ENCODE measurements at regions not wholly inside any gene's neighbourhood (a gene's known extent, or its start where the extent isn't known, plus 50 kb on each side); places are given as distances from the start of the nearest gene placed in this dataset.

DNA sequence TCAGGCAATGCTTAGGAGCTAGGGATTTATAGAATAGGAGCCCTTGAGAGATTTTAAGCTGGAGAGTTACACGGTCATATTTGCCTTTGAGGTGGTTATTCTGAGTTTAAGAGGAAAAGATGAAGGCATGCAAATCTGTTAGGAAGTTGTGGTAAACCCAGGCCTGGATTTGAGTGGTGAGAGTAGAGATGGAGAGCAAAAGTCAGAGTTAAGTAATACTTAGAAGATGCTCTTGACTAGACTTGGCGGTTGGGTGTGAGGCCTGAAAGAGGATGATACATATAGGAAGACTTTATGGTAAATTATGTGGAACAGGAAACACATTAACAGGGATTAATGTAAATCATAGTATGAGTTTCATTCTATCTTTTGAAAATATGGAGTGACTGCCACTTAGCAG is 136.0 kb upstream of the ARX start:
- H4K20me1 ChIP-seq (ENCODE audit: insufficient read depth, poor library complexity, severe bottlenecking): no peaks in the 10 kb centered on the region
- no peak for DNase-seq (ENCODE audit: low spot score)
- no peaks in the 10 kb centered on the region for H3K36me3 ChIP-seq (replicated peaks; ENCODE audit: insufficient read depth, low read depth)
- no peaks in the 10 kb centered on the region for H3K79me2 ChIP-seq
- TF ChIP-seq CTCF (IDR thresholded peaks at IDR 0.05; ENCODE audit: poor library complexity): no peak
- no peak for TF ChIP-seq EZH2 (IDR thresholded peaks at IDR 0.05; ENCODE audit: borderline replicate concordance)
- TF ChIP-seq EZH2phosphoT487 (IDR thresholded peaks at IDR 0.05; ENCODE audit: low read depth, severe bottlenecking, unreplicated experiment): no peak
- 92% methylated on average over 2 of the region's 2 CpGs for whole genome bisulfite sequencing (ENCODE audit: low lambda C conversion rate, missing lambda C conversion rate)
- no peaks in the 10 kb centered on the region for H3K9me2 ChIP-seq (replicated peaks; ENCODE audit: insufficient read depth)
- H3K27me3 ChIP-seq: no peaks in the 10 kb centered on the region
- no peak overlapping the region for H3K4me3 ChIP-seq
- no peak overlapping the region for H3K27ac ChIP-seq
- H3K4me1 ChIP-seq (ENCODE audit: insufficient read depth): no peaks in the 10 kb centered on the region
- H2AFZ ChIP-seq: no peak overlapping the region
- no peaks in the 10 kb centered on the region for H3K9me3 ChIP-seq (ENCODE audit: low read depth)
- no peak overlapping the region for H3K4me2 ChIP-seq

GRCh38 chrX:25144043-25144940 is 128.5 kb upstream of the ARX start:
- DNase-seq (ENCODE audit: low spot score): peak; percentile 90
- H3K4me2 ChIP-seq: peak overlapping the region; percentile 59

DNA sequence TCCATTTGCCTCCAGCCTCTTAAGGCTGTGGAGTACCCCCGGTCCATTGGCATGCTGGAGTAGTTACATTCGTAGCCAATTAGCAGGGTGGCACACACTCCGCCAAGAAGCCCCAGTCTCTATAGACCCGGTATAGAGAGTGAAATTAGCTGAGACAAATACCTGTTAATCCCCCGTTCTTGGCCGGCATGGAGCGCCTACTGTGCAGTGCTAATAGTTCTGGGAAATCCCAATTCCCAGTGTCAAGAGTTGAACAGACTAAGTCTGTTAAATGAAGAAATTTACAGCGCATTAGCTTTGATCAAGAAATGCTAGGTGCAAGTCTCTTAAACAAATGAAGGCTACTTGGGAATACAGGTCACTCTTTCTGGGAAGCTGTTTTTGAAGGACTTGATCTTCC is 127.8 kb upstream of the ARX start:
- WGBS (ENCODE audit: low lambda C conversion rate, missing lambda C conversion rate): 56% methylated on average over 8 of the region's 8 CpGs
- no peak for TF ChIP-seq EZH2 (IDR thresholded peaks at IDR 0.05; ENCODE audit: borderline replicate concordance)
- TF ChIP-seq CTCF (IDR thresholded peaks at IDR 0.05; ENCODE audit: poor library complexity): no peak
- Histone ChIP-seq H3K4me2 (no peak overlapping the region), H3K4me1 (ENCODE audit: insufficient read depth) (no peaks in the 10 kb centered on the region), H3K9me3 (ENCODE audit: low read depth) (no peaks in the 10 kb centered on the region), H3K4me3 (no peak overlapping the region), H3K36me3 (replicated peaks; ENCODE audit: insufficient read depth, low read depth) (no peaks in the 10 kb centered on the region), H3K9me2 (replicated peaks; ENCODE audit: insufficient read depth) (no peaks in the 10 kb centered on the region), H2AFZ (no peak overlapping the region), H4K20me1 (ENCODE audit: insufficient read depth, poor library complexity, severe bottlenecking) (no peaks in the 10 kb centered on the region), H3K27ac (no peak overlapping the region), H3K27me3 (peaks cover 16% of the 10 kb centered on the region), H3K79me2 (no peaks in the 10 kb centered on the region)
- DNase-seq (ENCODE audit: low spot score): no peak

More at GRCh38 chrX:25144043-25144940, 128.5 kb upstream of the ARX start:
- H4K20me1 ChIP-seq (ENCODE audit: insufficient read depth, poor library complexity, severe bottlenecking): no peaks in the 10 kb centered on the region
- H3K4me3 ChIP-seq: no peak overlapping the region
- no peaks in the 10 kb centered on the region for H3K9me3 ChIP-seq (ENCODE audit: low read depth)
- no peak overlapping the region for H2AFZ ChIP-seq
- H3K9me2 ChIP-seq (replicated peaks; ENCODE audit: insufficient read depth): no peaks in the 10 kb centered on the region
- H3K79me2 ChIP-seq: no peaks in the 10 kb centered on the region
- peaks cover 16% of the 10 kb centered on the region for H3K27me3 ChIP-seq
- TF ChIP-seq EZH2phosphoT487 (IDR thresholded peaks at IDR 0.05; ENCODE audit: low read depth, severe bottlenecking, unreplicated experiment) (no peak), CTCF (IDR thresholded peaks at IDR 0.05; ENCODE audit: poor library complexity) (peak; percentile 89), EZH2 (IDR thresholded peaks at IDR 0.05; ENCODE audit: borderline replicate concordance) (no peak)
- H3K27ac ChIP-seq: no peak overlapping the region
- H3K4me1 ChIP-seq (ENCODE audit: insufficient read depth): no peaks in the 10 kb centered on the region
- no peaks in the 10 kb centered on the region for H3K36me3 ChIP-seq (replicated peaks; ENCODE audit: insufficient read depth, low read depth)
- WGBS (ENCODE audit: low lambda C conversion rate, missing lambda C conversion rate): 20% methylated on average over 19 of the region's 19 CpGs
